Lung (tissue), 11 donors: ENCODE measurements at regions not wholly inside any gene's neighbourhood (a gene's known extent, or its start where the extent isn't known, plus 50 kb on each side); places are given as distances from the start of the nearest gene placed in this dataset.

Experiments
- ATAC-seq: fragments of 200-7000 bp; cut with Tn5 transposase; one replicate; pipeline ENCODE4 v1.9.1; 2020; ENCODE audit warnings: moderate number of reproducible peaks; ENCODE audit not compliant: insufficient read depth, low FRiP score
- DNase-seq, 3 donors: peaks; one replicate each; pipeline ENCODE4 v3.0.0-alpha.2; 2013 to 2017
- H3K27ac ChIP-seq, 2 donors: one replicate each; pipeline ENCODE4 v1.5.1; 2013; ENCODE audit warnings: mild to moderate bottlenecking in 2 of 2, moderate library complexity in 2 of 2, control low read depth in 1 of 2, inconsistent platforms in 1 of 2, low read depth in 1 of 2, low read length in 1 of 2
- H3K27me3 ChIP-seq, 3 donors: one replicate each; pipeline ENCODE4 v1.5.1; 2013; ENCODE audit warnings: low read length in 2 of 3; ENCODE audit not compliant: control insufficient read depth in 3 of 3, insufficient read depth in 3 of 3
- H3K36me3 ChIP-seq, 4 donors: one replicate each; pipeline ENCODE4 v1.5.1; 2013; ENCODE audit warnings: low read length in 4 of 4, mild to moderate bottlenecking in 1 of 4, moderate library complexity in 1 of 4; ENCODE audit not compliant: control insufficient read depth in 4 of 4, insufficient read depth in 4 of 4
- H3K4me1 ChIP-seq, 5 donors: one replicate each; pipeline ENCODE4 v1.5.1; 2013; ENCODE audit warnings: low read length in 5 of 5, mild to moderate bottlenecking in 2 of 5, moderate library complexity in 1 of 5; ENCODE audit not compliant: control insufficient read depth in 5 of 5, insufficient read depth in 5 of 5
- H3K4me3 ChIP-seq: one replicate; pipeline ENCODE4 v1.5.1; 2013; ENCODE audit warnings: mild to moderate bottlenecking, control low read depth, moderate library complexity
- H3K9ac ChIP-seq, 2 donors: one replicate each; pipeline ENCODE4 v1.5.1; 2013; ENCODE audit warnings: low read length in 2 of 2, control low read depth in 1 of 2; ENCODE audit not compliant: insufficient read depth in 1 of 2
- H3K9me3 ChIP-seq, 4 donors: one replicate each; pipeline ENCODE4 v1.5.1; 2013; ENCODE audit warnings: low read length in 3 of 4, mild to moderate bottlenecking in 1 of 4, moderate library complexity in 1 of 4; ENCODE audit not compliant: control insufficient read depth in 4 of 4, insufficient read depth in 3 of 4
- WGBS, 2 donors: extraction: QIAGEN DNeasy Blood & Tissue Kit; methylation state at CpG; one replicate each; pipeline ENCODE4 v1.1.7; 2013; 5-methylcytosine and 5-hydroxymethylcytosine counted together
- TF ChIP-seq, protein P1 (sequence below): IDR thresholded peaks from 2 replicates; pipeline ENCODE4 v1.5.1; 2012; ENCODE audit warnings: mild to moderate bottlenecking; ENCODE audit errors: control extremely low read depth, extremely low read depth
- donor health status: control.
- donor health status: control.
- donor health status: Bipolar disorder and iron deficiency.
- donor health status: healthy.
- donor health status: DM: yes; HTN: yes; CAD: no.

DNA sequence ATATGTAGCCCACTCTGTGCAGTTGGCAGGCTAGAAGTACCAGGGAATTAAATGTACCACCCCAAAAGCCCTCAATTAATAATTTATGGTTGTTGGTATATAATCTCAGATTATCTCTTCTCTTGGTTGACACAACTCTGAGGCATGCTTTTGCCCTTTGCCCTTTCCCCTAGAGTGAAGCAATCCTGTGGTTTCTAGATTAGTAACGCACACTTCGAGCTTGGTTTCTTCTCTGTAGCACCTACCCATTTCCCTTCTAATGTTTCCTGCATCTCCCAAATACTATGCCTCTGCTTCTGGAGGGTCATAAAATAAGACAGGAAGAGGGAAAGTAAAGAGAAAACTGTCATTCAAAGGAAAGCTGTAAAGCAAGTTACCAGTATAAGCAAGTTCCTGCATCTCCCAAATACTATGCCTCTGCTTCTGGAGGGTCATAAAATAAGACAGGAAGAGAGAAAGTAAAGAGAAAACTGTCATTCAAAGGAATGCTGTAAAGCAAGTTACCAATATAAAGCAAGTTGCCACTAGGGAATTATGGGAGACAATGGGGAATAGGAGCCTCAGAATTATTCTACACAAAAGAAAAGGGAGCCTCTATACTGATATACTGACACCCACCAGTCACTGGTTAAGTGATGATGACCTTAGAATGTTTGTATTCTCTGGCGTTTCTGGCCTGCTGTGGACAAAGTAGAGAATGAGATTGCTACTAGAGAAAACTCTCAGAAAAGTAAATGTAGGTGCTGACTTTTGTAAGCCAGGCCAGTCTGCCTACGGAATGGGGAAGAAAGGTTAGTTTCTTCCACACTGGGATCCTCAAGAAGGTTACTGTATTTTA, 862.6 kb upstream of the MAN1A1 start:
- Histone ChIP-seq H3K9me3 (no peaks in the 10 kb centered on the region), H3K4me3 (no peak overlapping the region), H3K36me3 (no peaks in the 10 kb centered on the region), H3K27ac (no peak overlapping the region), H3K27me3 (no peaks in the 10 kb centered on the region), H3K4me1 (no peaks in the 10 kb centered on the region), H3K9ac (no peak overlapping the region)
- DNase-seq, result no peak
- TF ChIP-seq, protein P1, sequence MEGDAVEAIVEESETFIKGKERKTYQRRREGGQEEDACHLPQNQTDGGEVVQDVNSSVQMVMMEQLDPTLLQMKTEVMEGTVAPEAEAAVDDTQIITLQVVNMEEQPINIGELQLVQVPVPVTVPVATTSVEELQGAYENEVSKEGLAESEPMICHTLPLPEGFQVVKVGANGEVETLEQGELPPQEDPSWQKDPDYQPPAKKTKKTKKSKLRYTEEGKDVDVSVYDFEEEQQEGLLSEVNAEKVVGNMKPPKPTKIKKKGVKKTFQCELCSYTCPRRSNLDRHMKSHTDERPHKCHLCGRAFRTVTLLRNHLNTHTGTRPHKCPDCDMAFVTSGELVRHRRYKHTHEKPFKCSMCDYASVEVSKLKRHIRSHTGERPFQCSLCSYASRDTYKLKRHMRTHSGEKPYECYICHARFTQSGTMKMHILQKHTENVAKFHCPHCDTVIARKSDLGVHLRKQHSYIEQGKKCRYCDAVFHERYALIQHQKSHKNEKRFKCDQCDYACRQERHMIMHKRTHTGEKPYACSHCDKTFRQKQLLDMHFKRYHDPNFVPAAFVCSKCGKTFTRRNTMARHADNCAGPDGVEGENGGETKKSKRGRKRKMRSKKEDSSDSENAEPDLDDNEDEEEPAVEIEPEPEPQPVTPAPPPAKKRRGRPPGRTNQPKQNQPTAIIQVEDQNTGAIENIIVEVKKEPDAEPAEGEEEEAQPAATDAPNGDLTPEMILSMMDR, result no peak
- WGBS, 2 donors, result 49 to 51% methylated on average over 4 of the region's 4 CpGs
- no peak for ATAC-seq

DNA sequence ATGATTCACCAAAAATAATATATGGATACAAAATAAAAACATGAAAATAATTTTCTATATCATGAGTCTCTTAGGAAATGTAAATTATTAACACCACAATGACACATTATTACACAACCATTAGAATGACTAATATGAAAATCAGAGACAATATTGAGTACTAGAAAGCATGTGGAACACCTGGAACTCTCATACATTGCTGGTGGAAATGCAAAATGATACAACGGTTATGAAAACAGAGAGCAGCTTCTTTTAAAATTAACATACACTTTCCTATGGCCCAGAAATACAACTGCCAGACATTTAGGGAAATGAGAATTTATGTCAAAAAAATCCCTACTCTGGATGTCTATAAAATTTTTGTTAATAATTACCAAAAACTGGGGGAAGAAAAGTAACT, 853.3 kb upstream of the MAN1A1 start:
- no peak for DNase-seq

DNA sequence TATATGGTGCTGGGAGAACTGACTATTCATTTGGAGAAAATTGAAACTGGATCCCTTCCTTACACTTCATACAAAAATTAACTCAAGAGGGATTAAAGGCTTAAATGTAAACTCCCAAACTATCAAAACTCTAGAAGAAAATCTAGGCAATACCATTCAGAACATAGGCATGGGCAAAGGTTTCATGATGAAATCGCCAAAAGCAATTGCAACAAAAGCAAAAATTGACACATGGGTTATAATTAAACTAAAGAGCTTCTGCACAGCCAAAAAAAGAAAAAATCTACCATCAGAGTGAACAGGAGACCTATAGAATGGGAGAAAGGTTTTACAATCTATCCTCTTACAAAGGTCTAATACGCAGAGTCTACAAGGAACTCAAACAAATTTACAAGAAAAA, 851.3 kb upstream of the MAN1A1 start:
- Histone ChIP-seq H3K27me3 (no peaks in the 10 kb centered on the region), H3K4me3 (no peak overlapping the region), H3K27ac (no peak overlapping the region), H3K9ac (no peak overlapping the region), H3K9me3 (no peaks in the 10 kb centered on the region), H3K36me3 (no peaks in the 10 kb centered on the region), H3K4me1 (no peaks in the 10 kb centered on the region)
- no peak for DNase-seq
- TF ChIP-seq, protein P1, result no peak
- WGBS, 2 donors, result 88 to 89% methylated on average over 2 of the region's 2 CpGs
- no peak for ATAC-seq

More for the DNA sequence above, 853.3 kb upstream of the MAN1A1 start:
- Histone ChIP-seq H3K36me3 (no peaks in the 10 kb centered on the region), H3K4me3 (no peak overlapping the region), H3K9ac (no peak overlapping the region), H3K27me3 (no peaks in the 10 kb centered on the region), H3K4me1 (no peaks in the 10 kb centered on the region), H3K27ac (no peak overlapping the region), H3K9me3 (no peaks in the 10 kb centered on the region)
- no peak for ATAC-seq
- TF ChIP-seq, protein P1, result no peak
- 87 to 92% methylated on average over 1 of the region's 1 CpG for WGBS, 2 donors

DNA sequence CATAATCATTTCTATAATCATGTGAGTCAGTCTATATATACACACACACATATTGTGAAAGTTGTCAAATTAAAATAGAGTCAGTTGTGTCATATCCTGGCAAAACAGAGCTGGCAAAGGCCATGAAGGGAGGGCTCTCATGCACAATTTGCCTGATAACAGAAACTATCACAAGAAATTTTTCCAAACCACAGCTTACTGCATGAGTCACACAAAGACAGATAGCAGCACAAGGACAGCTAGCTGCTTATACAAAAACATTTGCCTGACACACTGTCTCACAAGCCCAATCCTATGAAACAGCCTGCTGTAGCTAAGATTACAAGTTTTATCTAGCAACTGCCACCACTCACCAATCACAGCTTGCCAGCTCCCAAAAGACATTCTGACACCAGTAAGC, 848.5 kb upstream of the MAN1A1 start:
- H3K9me3 ChIP-seq, result no peaks in the 10 kb centered on the region
- H3K27me3 ChIP-seq, result no peaks in the 10 kb centered on the region
- no peaks in the 10 kb centered on the region for H3K4me1 ChIP-seq
- ATAC-seq (no peak), DNase-seq (peak in 2 of 3 donors; percentile 28 to 46)
- H3K4me3 ChIP-seq, result no peak overlapping the region
- H3K36me3 ChIP-seq, result no peaks in the 10 kb centered on the region
- H3K9ac ChIP-seq, result no peak overlapping the region
- no peak overlapping the region for H3K27ac ChIP-seq
- TF ChIP-seq, protein P1, result no peak
